ENCODE measurements at regions not wholly inside any gene's neighbourhood (a gene's known extent, or its start where the extent isn't known, plus 50 kb on each side); places are given as distances from the start of the nearest gene placed in this dataset.

DNA sequence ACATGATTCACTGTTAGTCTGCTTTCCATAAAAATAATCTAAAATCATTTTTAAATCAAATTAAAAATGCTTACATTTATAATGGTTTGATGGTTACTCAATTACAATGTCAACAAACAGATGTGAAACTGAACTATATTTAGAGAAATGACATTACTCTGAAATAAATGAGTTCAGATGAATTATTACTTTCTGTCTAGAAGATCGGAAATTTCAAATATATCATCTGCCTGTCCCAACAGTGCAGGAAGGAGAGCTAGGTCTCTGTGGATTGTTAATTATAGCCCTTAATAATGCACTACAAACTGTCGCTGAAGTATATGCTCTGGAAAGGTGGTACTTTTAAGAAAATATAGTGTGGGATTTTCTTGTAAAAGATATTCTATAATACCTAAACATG lies 109.8 kb downstream of the DSEL start:
- no peak for TF ChIP-seq ZNF837 (tag by site-specific recombination; IDR thresholded peaks at IDR 0.05)
- TF ChIP-seq ZNF529 (tag by site-specific recombination; IDR thresholded peaks at IDR 0.05; ENCODE audit: insufficient replicate concordance), result no peak
- TF ChIP-seq KLF7 (tag by site-specific recombination; IDR thresholded peaks at IDR 0.05; ENCODE audit: borderline replicate concordance), result no peak
- no peak for TF ChIP-seq ZNF24 (tag by site-specific recombination; IDR thresholded peaks at IDR 0.05)
- no peak for TF ChIP-seq CTCF (tag by site-specific recombination; IDR thresholded peaks at IDR 0.05)
- TF ChIP-seq ZNF548 (tag by site-specific recombination; IDR thresholded peaks at IDR 0.05), result no peak
- TF ChIP-seq ZBTB21 (tag by site-specific recombination; IDR thresholded peaks at IDR 0.05), result no peak
- TF ChIP-seq, protein P1, sequence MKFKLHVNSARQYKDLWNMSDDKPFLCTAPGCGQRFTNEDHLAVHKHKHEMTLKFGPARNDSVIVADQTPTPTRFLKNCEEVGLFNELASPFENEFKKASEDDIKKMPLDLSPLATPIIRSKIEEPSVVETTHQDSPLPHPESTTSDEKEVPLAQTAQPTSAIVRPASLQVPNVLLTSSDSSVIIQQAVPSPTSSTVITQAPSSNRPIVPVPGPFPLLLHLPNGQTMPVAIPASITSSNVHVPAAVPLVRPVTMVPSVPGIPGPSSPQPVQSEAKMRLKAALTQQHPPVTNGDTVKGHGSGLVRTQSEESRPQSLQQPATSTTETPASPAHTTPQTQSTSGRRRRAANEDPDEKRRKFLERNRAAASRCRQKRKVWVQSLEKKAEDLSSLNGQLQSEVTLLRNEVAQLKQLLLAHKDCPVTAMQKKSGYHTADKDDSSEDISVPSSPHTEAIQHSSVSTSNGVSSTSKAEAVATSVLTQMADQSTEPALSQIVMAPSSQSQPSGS (tag by site-specific recombination; IDR thresholded peaks at IDR 0.05; ENCODE audit: low read depth), result no peak
- TF ChIP-seq, protein P2, sequence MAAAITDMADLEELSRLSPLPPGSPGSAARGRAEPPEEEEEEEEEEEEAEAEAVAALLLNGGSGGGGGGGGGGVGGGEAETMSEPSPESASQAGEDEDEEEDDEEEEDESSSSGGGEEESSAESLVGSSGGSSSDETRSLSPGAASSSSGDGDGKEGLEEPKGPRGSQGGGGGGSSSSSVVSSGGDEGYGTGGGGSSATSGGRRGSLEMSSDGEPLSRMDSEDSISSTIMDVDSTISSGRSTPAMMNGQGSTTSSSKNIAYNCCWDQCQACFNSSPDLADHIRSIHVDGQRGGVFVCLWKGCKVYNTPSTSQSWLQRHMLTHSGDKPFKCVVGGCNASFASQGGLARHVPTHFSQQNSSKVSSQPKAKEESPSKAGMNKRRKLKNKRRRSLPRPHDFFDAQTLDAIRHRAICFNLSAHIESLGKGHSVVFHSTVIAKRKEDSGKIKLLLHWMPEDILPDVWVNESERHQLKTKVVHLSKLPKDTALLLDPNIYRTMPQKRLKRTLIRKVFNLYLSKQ (tag by site-specific recombination; IDR thresholded peaks at IDR 0.05; ENCODE audit: borderline replicate concordance), result no peak
